ENCODE measurements at regions not wholly inside any gene's neighbourhood (a gene's known extent, or its start where the extent isn't known, plus 50 kb on each side); places are given as distances from the start of the nearest gene placed in this dataset.
"Not testable (repeated sequence)": the region's sequence is repeated elsewhere in the genome, so short reads cannot be mapped to it uniquely, and the experiment has no call there.

- H3K4me3 Mint-ChIP-seq, H3K27me3 Mint-ChIP-seq, H3K36me3 Mint-ChIP-seq, DNase-seq, H3K27ac Mint-ChIP-seq, H3K9me3 Mint-ChIP-seq, CTCF ChIA-PET, H3K4me1 Mint-ChIP-seq: not testable (repeated sequence)
Measured at GRCh38 chr4:159715180-159715579, 612.3 kb downstream of the RAPGEF2 start.

DNA sequence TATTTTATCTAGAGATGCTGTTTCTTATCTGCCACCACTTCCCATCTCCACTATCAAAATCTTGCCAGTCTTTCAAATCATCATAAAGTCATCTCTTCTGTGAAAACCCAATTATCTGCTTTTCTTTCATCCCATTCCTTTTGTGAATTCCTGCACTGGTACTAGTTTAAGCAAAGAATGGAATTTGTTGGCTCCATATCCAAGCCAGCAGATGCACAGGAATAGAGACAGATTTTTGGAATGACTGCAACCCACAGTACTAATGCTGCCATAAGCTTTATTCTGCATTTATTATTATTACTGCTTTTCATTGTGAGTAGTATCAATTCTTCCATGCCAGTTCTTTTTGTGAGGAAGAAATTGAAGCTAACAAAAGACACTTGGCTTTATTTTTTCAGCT lies 616.7 kb downstream of the RAPGEF2 start:
- no peaks in the 10 kb centered on the region for H3K4me1 Mint-ChIP-seq
- DNase-seq = no peak
- no peaks in the 10 kb centered on the region for H3K36me3 Mint-ChIP-seq
- no peak overlapping the region for H3K4me3 Mint-ChIP-seq
- CTCF ChIA-PET = no interaction called here
- no peak overlapping the region for H3K27ac Mint-ChIP-seq
- H3K27me3 Mint-ChIP-seq = no peaks in the 10 kb centered on the region
- peaks cover 6% of the 10 kb centered on the region for H3K9me3 Mint-ChIP-seq

DNA sequence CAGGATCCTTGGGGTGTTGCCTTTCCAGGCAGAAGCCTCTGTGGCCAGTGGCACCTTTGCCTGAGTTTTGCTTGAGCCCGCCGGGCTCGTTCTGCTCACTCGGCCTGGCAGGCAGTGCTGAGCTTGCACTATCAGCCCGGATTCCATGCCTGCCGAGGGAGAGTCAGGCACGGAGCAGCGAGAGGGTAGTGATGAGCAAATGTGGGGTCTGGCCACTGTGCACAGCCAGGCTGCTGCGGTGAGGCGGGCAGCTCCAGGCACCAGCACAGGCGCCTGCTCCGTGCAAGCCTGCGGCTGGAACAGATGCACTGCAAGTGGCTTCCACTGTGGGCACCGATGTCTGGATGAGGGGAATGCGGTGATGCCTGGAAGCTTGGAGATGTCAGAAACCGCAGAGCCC lies 619.2 kb downstream of the RAPGEF2 start:
- H3K36me3 Mint-ChIP-seq = no peaks in the 10 kb centered on the region
- no peak overlapping the region for H3K4me3 Mint-ChIP-seq
- no peak for DNase-seq
- no peak overlapping the region for H3K27ac Mint-ChIP-seq
- H3K4me1 Mint-ChIP-seq = no peaks in the 10 kb centered on the region
- CTCF ChIA-PET = no interaction called here
- no peaks in the 10 kb centered on the region for H3K9me3 Mint-ChIP-seq
- no peaks in the 10 kb centered on the region for H3K27me3 Mint-ChIP-seq

DNA sequence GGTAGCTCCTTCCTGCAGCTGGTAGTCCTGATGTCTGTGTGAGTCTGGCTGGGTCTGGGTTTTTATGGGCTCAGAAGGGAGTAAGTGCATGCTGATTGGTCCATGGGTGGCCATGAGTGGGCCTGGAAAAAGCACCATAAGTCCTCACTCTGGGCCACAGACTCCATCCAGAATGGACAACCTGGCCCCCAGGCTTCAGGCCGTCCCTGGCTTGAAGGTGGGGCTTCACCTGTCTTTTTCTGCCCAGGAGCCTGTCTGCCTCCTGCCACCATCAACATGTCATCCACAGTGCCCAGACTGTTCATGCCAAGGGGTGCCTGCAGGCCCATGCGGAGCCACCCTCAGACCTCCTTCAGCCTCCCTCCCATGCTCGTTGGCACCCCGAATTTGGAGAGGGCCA lies 620.0 kb downstream of the RAPGEF2 start:
- CTCF ChIA-PET = no interaction called here
- H3K4me1 Mint-ChIP-seq = no peaks in the 10 kb centered on the region
- no peak overlapping the region for H3K4me3 Mint-ChIP-seq
- H3K27me3 Mint-ChIP-seq = no peaks in the 10 kb centered on the region
- no peak overlapping the region for H3K27ac Mint-ChIP-seq
- no peak for DNase-seq
- no peaks in the 10 kb centered on the region for H3K36me3 Mint-ChIP-seq
- no peaks in the 10 kb centered on the region for H3K9me3 Mint-ChIP-seq

DNA sequence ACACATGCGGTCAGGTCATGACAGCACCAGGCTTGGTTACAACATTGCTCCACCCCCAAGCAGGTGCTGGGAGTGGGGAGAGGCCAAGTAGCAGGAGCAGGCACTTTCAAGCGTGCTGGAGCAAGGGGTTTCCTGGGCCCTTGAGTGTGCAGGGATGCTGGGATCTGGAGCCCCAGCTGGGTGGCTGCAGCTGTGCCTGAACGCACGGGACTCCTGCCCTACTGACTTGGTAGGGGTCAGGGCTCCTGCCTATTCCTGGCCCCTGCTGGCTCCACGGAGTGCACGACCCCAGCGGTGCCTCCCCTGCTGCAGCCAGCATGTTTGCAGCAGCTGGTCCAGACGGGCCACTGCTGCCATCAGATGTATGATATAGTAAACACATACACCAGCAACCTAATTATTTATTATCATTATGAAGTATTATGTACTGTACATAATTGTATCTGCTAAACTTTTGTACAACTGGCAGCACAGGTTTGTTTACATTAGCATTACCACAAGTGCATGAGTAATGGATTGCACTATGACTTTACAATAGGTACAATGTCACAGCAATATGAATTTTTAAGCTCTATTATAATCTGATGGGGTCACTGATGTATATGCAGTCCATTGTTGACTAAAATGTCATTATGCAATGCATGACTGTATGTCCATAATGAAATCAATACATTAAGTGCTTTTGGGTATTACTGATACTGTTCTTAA lies 620.6 kb downstream of the RAPGEF2 start:
- H3K4me3 Mint-ChIP-seq = no peak overlapping the region
- H3K4me1 Mint-ChIP-seq = no peaks in the 10 kb centered on the region
- no peak for DNase-seq
- H3K27me3 Mint-ChIP-seq = no peaks in the 10 kb centered on the region
- H3K27ac Mint-ChIP-seq = no peak overlapping the region
- CTCF ChIA-PET = no interaction called here
- H3K9me3 Mint-ChIP-seq = no peaks in the 10 kb centered on the region
- H3K36me3 Mint-ChIP-seq = no peaks in the 10 kb centered on the region

DNA sequence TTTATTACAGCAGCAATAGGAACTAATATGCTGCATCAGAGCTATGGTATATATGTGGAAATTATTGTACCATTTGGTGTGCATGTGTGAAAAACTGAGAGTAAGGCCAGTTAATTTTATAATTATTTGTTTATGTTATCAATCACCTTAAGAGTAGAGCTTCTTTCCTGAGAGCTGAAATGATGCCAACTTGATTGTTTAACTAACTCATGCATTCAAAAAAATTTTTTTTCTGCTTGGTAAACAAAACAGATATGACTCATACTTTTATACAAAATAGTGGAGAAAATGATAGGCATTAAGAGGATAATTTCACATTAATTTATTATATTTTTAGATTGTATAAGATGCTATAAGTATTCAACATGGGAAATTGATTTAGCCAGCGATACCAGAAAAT lies 622.7 kb downstream of the RAPGEF2 start:
- no peaks in the 10 kb centered on the region for H3K27me3 Mint-ChIP-seq
- CTCF ChIA-PET = no interaction called here
- H3K36me3 Mint-ChIP-seq = no peaks in the 10 kb centered on the region
- no peak for DNase-seq
- H3K27ac Mint-ChIP-seq = no peak overlapping the region
- no peaks in the 10 kb centered on the region for H3K9me3 Mint-ChIP-seq
- no peaks in the 10 kb centered on the region for H3K4me1 Mint-ChIP-seq
- no peak overlapping the region for H3K4me3 Mint-ChIP-seq

GRCh38 chr4:159735281-159736207 lies 632.7 kb downstream of the RAPGEF2 start:
- Mint-ChIP-seq H3K36me3 (no peaks in the 10 kb centered on the region), H3K9me3 (peaks cover 1% of the 10 kb centered on the region), H3K27me3 (no peaks in the 10 kb centered on the region), H3K27ac (no peak overlapping the region), H3K4me3 (no peak overlapping the region), H3K4me1 (no peaks in the 10 kb centered on the region)
- CTCF ChIA-PET = no interaction called here
- no peak for DNase-seq

GRCh38 chr4:159736411-159736810 lies 633.5 kb downstream of the RAPGEF2 start:
- Mint-ChIP-seq H3K9me3 (peaks cover 4% of the 10 kb centered on the region), H3K27ac (no peak overlapping the region), H3K4me1 (no peaks in the 10 kb centered on the region), H3K27me3 (no peaks in the 10 kb centered on the region), H3K4me3 (no peak overlapping the region), H3K36me3 (no peaks in the 10 kb centered on the region)
- DNase-seq = no peak
- CTCF ChIA-PET = no interaction called here

GRCh38 chr4:159743971-159744370 lies 641.1 kb downstream of the RAPGEF2 start:
- Mint-ChIP-seq H3K27me3 (no peaks in the 10 kb centered on the region), H3K27ac (no peak overlapping the region), H3K4me1 (no peaks in the 10 kb centered on the region), H3K9me3 (peaks cover 4% of the 10 kb centered on the region), H3K4me3 (no peak overlapping the region), H3K36me3 (no peaks in the 10 kb centered on the region)
- no peak for DNase-seq
- CTCF ChIA-PET = no interaction called here

DNA sequence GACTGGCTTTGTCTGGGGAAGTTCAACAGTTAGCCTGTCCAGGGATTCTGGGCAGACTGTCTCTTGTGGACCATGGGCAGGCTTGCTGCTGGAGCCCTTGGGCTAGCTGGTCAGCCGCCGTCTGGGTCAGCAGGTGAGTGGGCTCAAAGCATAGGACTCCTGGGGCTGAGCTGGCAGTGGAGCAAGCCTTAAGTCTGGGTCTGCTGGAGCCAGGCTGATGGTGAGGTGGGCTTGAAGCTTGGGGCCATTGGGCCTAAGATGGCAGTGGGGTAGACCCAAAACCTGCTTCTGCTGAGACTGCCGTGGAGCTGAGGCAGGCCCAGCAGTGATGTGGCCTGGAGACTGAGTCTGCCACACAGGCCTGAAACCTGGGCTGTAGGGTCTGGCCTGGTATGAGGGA lies 645.1 kb downstream of the RAPGEF2 start:
- H3K27ac Mint-ChIP-seq = no peak overlapping the region

DNA sequence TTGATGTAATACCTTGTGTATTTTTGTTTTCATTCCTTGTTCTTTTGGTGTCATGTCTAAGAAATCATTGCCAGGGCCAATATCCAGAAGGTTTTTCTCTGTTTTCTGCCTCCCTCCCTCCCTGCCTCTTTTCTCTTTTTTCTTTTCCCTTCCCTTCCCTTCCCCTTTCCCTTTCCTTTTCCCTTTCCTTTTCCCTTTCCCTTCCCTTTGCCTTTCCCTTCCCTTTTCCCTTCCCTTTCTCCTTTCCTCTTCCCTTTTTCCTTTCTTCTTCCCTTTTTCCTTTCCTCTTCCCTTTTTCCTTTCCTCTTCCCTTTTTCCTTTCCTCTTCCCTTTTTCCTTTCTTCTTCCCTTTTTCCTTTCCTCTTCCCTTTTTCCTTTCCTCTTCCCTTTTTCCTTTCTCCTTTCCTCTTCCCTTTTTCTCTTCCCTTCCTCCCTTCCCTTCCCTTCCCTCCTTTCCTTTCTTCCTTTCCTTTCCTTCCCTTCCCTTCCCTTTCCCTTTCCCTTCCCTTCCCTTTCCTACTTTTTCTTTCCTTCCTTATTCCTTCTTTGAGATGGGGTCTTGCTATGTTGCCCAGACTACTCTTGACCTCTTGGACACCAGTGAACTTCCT lies 646.1 kb downstream of the RAPGEF2 start:
- H3K4me3 Mint-ChIP-seq = no peak overlapping the region
- H3K27me3 Mint-ChIP-seq = no peaks in the 10 kb centered on the region
- no peak overlapping the region for H3K27ac Mint-ChIP-seq
- H3K4me1 Mint-ChIP-seq = no peaks in the 10 kb centered on the region
- peaks cover 3% of the 10 kb centered on the region for H3K9me3 Mint-ChIP-seq
- no peaks in the 10 kb centered on the region for H3K36me3 Mint-ChIP-seq
- CTCF ChIA-PET = no interaction called here
- no peak for DNase-seq

More for the DNA sequence above, 645.1 kb downstream of the RAPGEF2 start:
- H3K4me3 Mint-ChIP-seq = no peak overlapping the region
- H3K4me1 Mint-ChIP-seq = no peaks in the 10 kb centered on the region
- no peaks in the 10 kb centered on the region for H3K9me3 Mint-ChIP-seq
- DNase-seq = no peak
- CTCF ChIA-PET = no interaction called here
- H3K27me3 Mint-ChIP-seq = no peaks in the 10 kb centered on the region
- no peaks in the 10 kb centered on the region for H3K36me3 Mint-ChIP-seq

GRCh38 chr4:159757499-159757898 lies 654.6 kb downstream of the RAPGEF2 start:
- no peak overlapping the region for H3K4me3 Mint-ChIP-seq
- no peaks in the 10 kb centered on the region for H3K4me1 Mint-ChIP-seq
- H3K27me3 Mint-ChIP-seq = no peaks in the 10 kb centered on the region
- CTCF ChIA-PET = no interaction called here
- H3K36me3 Mint-ChIP-seq = no peaks in the 10 kb centered on the region
- peaks cover 6% of the 10 kb centered on the region for H3K9me3 Mint-ChIP-seq
- no peak overlapping the region for H3K27ac Mint-ChIP-seq
- DNase-seq = no peak

GRCh38 chr4:159758061-159758460 lies 655.2 kb downstream of the RAPGEF2 start:
- no peak for DNase-seq
- CTCF ChIA-PET = no interaction called here
- H3K4me1 Mint-ChIP-seq = no peaks in the 10 kb centered on the region
- H3K27ac Mint-ChIP-seq = no peak overlapping the region
- no peaks in the 10 kb centered on the region for H3K36me3 Mint-ChIP-seq
- H3K4me3 Mint-ChIP-seq = no peak overlapping the region
- H3K9me3 Mint-ChIP-seq = peaks cover 6% of the 10 kb centered on the region
- no peaks in the 10 kb centered on the region for H3K27me3 Mint-ChIP-seq

- Mint-ChIP-seq H3K27ac (no peak overlapping the region), H3K4me3 (no peak overlapping the region), H3K9me3 (no peaks in the 10 kb centered on the region)
Measured at GRCh38 chr4:159762672-159763071, 659.8 kb downstream of the RAPGEF2 start.

More at GRCh38 chr4:159762672-159763071, 659.8 kb downstream of the RAPGEF2 start:
- Mint-ChIP-seq H3K4me1 (no peaks in the 10 kb centered on the region), H3K36me3 (no peaks in the 10 kb centered on the region), H3K27me3 (no peaks in the 10 kb centered on the region)
- DNase-seq = no peak
- CTCF ChIA-PET = no interaction called here

Measured in activated naive CD4-positive, alpha-beta T cell treated with anti-CD3 and anti-CD28 coated beads, Interleukin-2, amount 10 ng/mL, durations not matched to agents 7 days and 5 days (primary cell).